ENCODE measurements at regions not wholly inside any gene's neighbourhood (a gene's known extent, or its start where the extent isn't known, plus 50 kb on each side); places are given as distances from the start of the nearest gene placed in this dataset.

- DNase-seq = no peak
These were observed 52.0 kb upstream of the GRAMD1B start for GRCh38 chr11:123378096-123378495.

GRCh38 chr11:123377355-123377754, 52.7 kb upstream of the GRAMD1B start:
- no peak for DNase-seq

- DNase-seq = no peak
These were observed 54.2 kb upstream of the GRAMD1B start for GRCh38 chr11:123375832-123376231.

GRCh38 chr11:123374622-123374968, 55.5 kb upstream of the GRAMD1B start:
- no peak for DNase-seq

- DNase-seq = no peak
These were observed 56.1 kb upstream of the GRAMD1B start for GRCh38 chr11:123373754-123374621.

- no peak for DNase-seq
These were observed 58.4 kb upstream of the GRAMD1B start for GRCh38 chr11:123371506-123372297.

- no peak for DNase-seq
These were observed 63.1 kb upstream of the GRAMD1B start for GRCh38 chr11:123366924-123367323.

- no peak for DNase-seq
These were observed 64.1 kb upstream of the GRAMD1B start for GRCh38 chr11:123365955-123366354.

- DNase-seq = no peak
These were observed 66.0 kb upstream of the GRAMD1B start for GRCh38 chr11:123364080-123364479.

GRCh38 chr11:123363556-123363955, 66.5 kb upstream of the GRAMD1B start:
- DNase-seq = no peak

- DNase-seq = no peak
These were observed 67.1 kb upstream of the GRAMD1B start for GRCh38 chr11:123362941-123363340.

- no peak for DNase-seq
These were observed 67.9 kb upstream of the GRAMD1B start for GRCh38 chr11:123362186-123362585.

GRCh38 chr11:123361110-123361509, 69.0 kb upstream of the GRAMD1B start:
- DNase-seq = no peak

GRCh38 chr11:123360267-123360936, 69.7 kb upstream of the GRAMD1B start:
- no peak for DNase-seq

- DNase-seq = peak; percentile 30 to 44
These were observed 71.9 kb upstream of the GRAMD1B start for GRCh38 chr11:123357990-123358827.

GRCh38 chr11:123357353-123357989, 72.6 kb upstream of the GRAMD1B start:
- no peak for DNase-seq

- peak in 1 of 2 donors; percentile 32 for DNase-seq
These were observed 73.5 kb upstream of the GRAMD1B start for GRCh38 chr11:123356539-123356938.

- DNase-seq = no peak
These were observed 75.6 kb upstream of the GRAMD1B start for GRCh38 chr11:123354371-123354975.

GRCh38 chr11:123351375-123351774, 78.7 kb upstream of the GRAMD1B start:
- no peak for DNase-seq

GRCh38 chr11:123349382-123349781, 80.7 kb upstream of the GRAMD1B start:
- DNase-seq = no peak

GRCh38 chr11:123344790-123345357, 85.2 kb upstream of the GRAMD1B start:
- no peak for DNase-seq
